GM18867 (cell line): ENCODE measurements at regions not wholly inside any gene's neighbourhood (a gene's known extent, or its start where the extent isn't known, plus 50 kb on each side); places are given as distances from the start of the nearest gene placed in this dataset.

Experiments
- ATAC-seq: cut with Tn5 transposase; IDR thresholded peaks from one replicate; pipeline ENCODE4 v1.9.1; 2021; ENCODE audit warnings: mild to moderate bottlenecking, moderate library complexity; ENCODE audit not compliant: unreplicated experiment

GRCh38 chr11:93959663-93960062 is 61.5 kb upstream of the HEPHL1 start:
- ATAC-seq: no peak

GRCh38 chr11:93963072-93963471 is 58.1 kb upstream of the HEPHL1 start:
- no peak for ATAC-seq

- ATAC-seq: no peak
Observed at GRCh38 chr11:93967258-93967657, 53.9 kb upstream of the HEPHL1 start.

GRCh38 chr11:93967944-93968343 is 53.2 kb upstream of the HEPHL1 start:
- no peak for ATAC-seq

- no peak for ATAC-seq
Observed at GRCh38 chr11:93969925-93970922, 50.9 kb upstream of the HEPHL1 start.
